GM12891 (cell line): ENCODE measurements at regions not wholly inside any gene's neighbourhood (a gene's known extent, or its start where the extent isn't known, plus 50 kb on each side); places are given as distances from the start of the nearest gene placed in this dataset.

Experiments used
- DNase-seq: peaks from one replicate; pipeline ENCODE4 v3.0.0; 2011; ENCODE audit warnings: low spot score; ENCODE audit not compliant: insufficient read length
- FAIRE-seq: peaks from 2 replicates; lab custom pipeline; 2011; peaks lifted over from hg19 to GRCh38; lab: Jason Lieb, UNC
- PAX5 ChIP-seq: IDR thresholded peaks from 2 replicates; pipeline ENCODE4 v1.6.1; 2011; ENCODE audit warnings: low read length, moderate library complexity, mild to moderate bottlenecking; ENCODE audit not compliant: insufficient read depth, severe bottlenecking
- POLR2A ChIP-seq: IDR thresholded peaks from 2 replicates; pipeline ENCODE4 v1.6.1; 2011; ENCODE audit warnings: low read depth, low read length, control low read depth
- POLR2AphosphoS5 ChIP-seq: IDR thresholded peaks from 2 replicates; pipeline ENCODE4 v1.6.1; 2011; ENCODE audit warnings: low read depth, low read length, control low read depth
- POU2F2 ChIP-seq: IDR thresholded peaks from 2 replicates; pipeline ENCODE4 v1.6.1; 2011; ENCODE audit warnings: low read depth, mild to moderate bottlenecking, control low read depth, low read length, moderate library complexity
- SPI1 ChIP-seq: IDR thresholded peaks from 2 replicates; pipeline ENCODE4 v1.6.1; 2011; ENCODE audit warnings: low read depth, low read length, control low read depth
- TAF1 ChIP-seq: IDR thresholded peaks from 2 replicates; pipeline ENCODE4 v1.6.1; 2011; ENCODE audit warnings: low read depth, low read length, control low read depth

DNA sequence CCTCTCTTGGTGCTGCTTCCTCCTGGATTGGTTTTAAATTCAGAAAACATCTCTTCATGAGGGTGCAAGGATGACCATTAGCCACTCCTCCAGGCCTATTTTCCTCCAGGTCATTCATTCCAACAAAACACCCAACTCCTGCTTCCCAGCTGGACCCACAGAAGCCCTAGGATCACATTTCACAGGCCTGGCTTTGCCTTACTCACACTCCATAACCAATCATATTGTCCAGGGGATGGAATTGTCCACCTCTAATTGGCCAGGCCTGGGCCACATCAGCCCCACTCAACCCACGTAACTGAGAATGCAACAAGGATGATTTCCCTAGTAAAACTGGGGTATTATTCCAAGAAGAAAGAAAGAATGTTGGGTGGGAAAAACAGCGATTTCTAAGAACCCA is 616.7 kb upstream of the SUCLG2 start:
- no peak for DNase-seq
- FAIRE-seq, result no peak
- no peak for TF ChIP-seq POLR2A
- TF ChIP-seq SPI1, result no peak
- TF ChIP-seq POLR2AphosphoS5, result no peak
- no peak for TF ChIP-seq POU2F2
- TF ChIP-seq TAF1, result no peak
- no peak for TF ChIP-seq PAX5

DNA sequence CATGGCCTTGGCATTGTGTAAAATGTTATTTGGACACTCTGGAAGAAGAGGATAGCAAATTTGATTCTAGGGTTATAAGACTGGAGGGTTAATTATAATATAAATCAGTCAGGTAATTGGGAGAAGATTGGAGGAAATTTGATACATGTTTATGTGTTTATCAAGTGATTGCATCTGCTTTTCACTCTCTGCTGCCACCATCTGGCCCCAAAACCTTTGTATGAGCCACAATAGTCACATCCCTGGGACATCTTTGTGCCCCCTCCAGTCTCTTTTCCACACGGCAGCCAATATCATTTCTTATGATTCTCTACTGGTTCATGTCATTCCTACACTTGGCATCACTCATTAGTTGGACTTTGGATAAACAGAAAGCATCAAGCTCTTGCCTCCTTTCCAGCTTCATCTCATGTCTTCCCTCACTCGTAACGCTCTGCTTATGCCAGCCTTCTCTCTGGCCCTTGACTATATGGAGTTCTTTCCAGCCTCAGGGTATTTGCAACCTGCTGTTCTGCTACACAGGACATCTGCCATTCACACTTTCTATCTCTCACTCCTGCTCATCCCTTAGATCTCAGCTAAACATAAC is 602.3 kb upstream of the SUCLG2 start:
- FAIRE-seq (no peak), DNase-seq (no peak)
- TF ChIP-seq POU2F2 (no peak), SPI1 (no peak), PAX5 (no peak), POLR2A (no peak), TAF1 (no peak), POLR2AphosphoS5 (no peak)

DNA sequence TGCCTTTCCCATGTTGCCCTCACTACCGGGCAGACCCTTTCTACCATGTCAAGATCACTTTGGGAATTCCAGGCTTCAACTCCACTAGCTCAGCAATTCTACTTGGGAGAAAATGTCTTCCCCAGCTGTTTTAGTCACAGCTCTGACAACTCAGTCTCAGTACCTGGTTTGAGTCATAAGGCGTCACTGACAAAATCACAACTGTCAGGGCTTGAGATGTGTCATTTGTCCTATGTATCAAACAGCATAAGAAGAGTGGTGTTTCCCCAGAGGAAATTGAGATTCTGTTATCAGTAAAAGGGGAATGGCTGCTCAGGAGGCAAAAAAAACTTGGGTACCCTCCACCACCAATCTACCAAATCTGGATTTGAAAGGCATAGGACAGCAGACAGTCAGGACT is 594.9 kb upstream of the SUCLG2 start:
- TF ChIP-seq TAF1, result no peak
- no peak for TF ChIP-seq POLR2A
- TF ChIP-seq PAX5, result no peak
- TF ChIP-seq POU2F2, result no peak
- no peak for TF ChIP-seq POLR2AphosphoS5
- TF ChIP-seq SPI1, result no peak
- DNase-seq (no peak), FAIRE-seq (no peak)

DNA sequence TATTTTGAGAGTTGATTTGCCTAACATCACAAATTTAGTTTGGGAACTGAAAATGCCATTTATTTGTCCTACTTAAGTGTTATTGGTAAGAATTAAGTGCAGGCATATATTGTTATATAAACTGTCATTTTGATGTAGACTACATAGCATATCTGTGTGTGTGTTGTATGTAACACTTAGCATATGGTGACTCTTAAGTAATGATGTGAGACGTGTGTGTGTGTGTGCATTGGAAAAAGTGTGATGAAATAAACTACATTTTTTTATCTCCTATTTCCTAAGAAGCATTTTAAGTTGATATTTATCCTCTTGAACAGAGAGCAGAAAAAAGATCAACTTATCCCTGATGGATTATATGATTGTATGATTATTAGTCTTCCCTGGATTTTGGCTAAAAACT is 588.2 kb upstream of the SUCLG2 start:
- TF ChIP-seq POLR2AphosphoS5, result no peak
- no peak for DNase-seq
- FAIRE-seq, result no peak

DNA sequence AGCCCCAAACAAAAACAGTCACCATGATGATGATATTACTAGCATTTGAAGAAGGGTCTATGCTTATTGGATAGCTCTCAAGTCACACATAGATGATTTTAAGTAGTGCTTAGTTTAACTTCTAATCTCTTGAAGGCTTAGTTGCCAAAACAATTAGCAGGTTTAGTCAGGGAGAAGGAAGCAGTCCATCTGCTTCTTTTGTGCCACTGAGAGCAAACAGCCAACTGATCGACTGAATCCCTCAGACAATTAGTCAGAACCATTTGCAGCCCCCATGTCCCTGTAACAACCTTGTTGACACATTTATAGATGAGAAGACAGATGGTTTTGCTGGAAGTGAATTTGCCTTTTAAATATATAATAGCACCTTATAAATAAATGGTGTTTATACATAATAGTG is 585.1 kb upstream of the SUCLG2 start:
- FAIRE-seq, result no peak
- TF ChIP-seq POLR2AphosphoS5, result no peak
- no peak for TF ChIP-seq TAF1
- no peak for TF ChIP-seq PAX5
- TF ChIP-seq SPI1, result no peak
- no peak for TF ChIP-seq POU2F2
- no peak for TF ChIP-seq POLR2A
- DNase-seq, result no peak

DNA sequence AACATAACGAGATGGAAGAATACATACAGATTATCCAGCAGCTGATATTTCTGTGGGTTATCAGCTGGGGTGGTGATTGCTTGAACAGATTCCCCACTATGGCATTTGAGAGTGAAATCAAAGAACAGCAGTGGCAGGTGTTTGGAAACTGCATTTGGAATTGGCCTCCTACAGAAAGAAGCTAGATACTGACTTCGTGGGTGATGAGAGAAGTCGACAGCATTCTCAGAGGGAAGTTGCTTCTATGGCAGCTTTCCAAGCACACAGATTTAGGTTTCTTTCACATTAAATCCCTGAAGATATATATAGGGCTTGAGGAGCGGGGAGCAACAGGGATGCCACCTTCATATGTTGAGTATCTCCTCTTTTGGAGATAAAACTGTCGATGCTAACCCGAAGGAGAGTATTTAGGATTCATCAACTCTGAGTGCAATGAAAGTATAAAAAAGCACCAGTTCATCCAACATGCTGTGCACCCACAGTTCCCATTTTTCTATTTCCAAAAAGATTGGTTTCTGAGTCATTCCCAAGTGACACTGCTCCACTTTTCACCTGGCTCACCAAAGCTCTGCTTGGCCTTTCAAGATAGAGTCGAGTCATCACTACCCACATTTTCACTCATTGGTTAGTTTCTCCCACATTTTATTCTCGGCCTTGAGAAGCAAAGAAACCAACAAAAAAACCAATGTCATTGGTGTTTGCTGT is 579.8 kb upstream of the SUCLG2 start:
- no peak for TF ChIP-seq POU2F2
- no peak for TF ChIP-seq PAX5
- no peak for TF ChIP-seq POLR2A
- no peak for TF ChIP-seq TAF1
- no peak for TF ChIP-seq POLR2AphosphoS5
- no peak for TF ChIP-seq SPI1
- DNase-seq (no peak), FAIRE-seq (no peak)

DNA sequence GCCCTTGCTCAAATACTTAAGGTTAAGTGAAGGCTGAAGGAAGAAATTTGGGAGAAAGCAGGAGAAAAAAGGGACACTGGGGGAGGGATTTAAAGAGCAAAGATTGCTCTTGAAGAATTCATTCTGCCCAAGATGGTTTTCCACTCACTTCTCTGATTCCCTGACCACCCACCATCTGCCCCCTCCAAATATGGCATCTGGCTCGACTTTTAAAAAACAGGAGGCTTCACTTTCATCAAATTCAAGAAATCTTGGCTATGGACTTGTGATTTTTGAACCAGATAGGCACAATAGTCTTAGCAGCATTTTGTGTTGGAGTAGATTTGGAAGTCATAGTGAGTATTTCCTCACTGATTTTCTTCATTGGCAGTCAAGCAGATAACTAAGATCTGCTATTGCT is 574.4 kb upstream of the SUCLG2 start:
- FAIRE-seq (no peak), DNase-seq (no peak)
- TF ChIP-seq SPI1 (no peak), POLR2AphosphoS5 (no peak), POU2F2 (no peak), TAF1 (no peak), PAX5 (no peak), POLR2A (no peak)

DNA sequence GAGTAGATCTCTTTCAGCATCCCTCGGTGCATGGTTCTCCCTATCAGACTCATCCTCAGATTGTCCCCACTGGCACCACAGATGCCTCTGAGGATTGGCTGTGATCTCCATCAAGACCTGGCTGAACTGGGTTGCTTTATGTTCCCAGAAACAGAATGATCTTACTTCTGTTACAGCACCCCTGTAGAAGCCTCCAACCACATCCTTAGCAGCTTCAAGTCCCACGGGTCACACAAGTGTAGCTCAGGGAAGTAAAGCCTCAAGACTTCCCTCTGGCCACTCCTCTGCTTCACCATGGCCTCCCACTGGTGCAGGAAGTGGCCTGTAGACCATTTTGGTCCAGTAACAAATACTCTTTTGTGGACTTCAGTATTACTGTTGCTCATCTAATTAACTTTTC is 566.4 kb upstream of the SUCLG2 start:
- FAIRE-seq (no peak), DNase-seq (no peak)
- TF ChIP-seq POLR2A (no peak), TAF1 (no peak), PAX5 (no peak), SPI1 (no peak), POU2F2 (no peak), POLR2AphosphoS5 (no peak)

DNA sequence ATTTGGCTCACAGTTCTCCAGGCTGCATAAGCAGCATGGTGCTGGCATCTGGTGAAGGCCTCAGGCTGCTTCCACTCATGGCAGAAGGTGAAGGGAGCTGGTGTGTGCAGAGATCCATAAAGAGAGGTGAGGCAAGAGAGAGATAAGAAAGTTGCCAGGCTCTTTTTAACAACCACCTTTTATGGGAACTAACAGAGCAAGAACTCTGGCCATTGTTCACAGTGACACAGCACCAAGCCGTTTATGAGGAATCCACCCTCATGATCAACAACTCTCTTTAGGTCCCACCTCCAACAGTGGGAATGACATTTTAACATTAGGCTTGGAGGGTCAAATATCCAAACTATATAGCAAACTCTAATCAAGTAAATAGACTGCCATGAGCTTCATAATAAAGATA is 557.2 kb upstream of the SUCLG2 start:
- TF ChIP-seq POLR2A (no peak), TAF1 (no peak), SPI1 (no peak), POU2F2 (no peak), POLR2AphosphoS5 (no peak), PAX5 (no peak)
- no peak for FAIRE-seq
- no peak for DNase-seq

DNA sequence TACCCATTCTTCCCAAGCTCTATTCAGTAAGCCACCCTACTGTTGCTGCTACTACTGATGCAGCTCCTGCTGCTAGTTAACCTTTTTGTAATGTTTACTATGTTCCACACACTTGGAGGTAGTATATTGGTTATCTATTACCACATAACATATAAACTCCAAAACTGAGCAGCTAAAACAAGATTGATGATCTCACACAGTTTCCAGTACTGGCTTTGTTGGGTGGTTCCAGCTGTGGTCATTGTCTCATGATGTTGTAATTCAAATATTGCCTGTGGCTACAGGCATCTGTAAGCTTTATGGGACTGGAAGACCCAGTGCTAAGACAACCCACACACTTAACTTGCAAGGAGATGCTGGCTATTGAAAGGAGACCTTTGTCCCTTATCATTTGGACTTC is 556.2 kb upstream of the SUCLG2 start:
- FAIRE-seq, result no peak

More for the DNA sequence above, 556.2 kb upstream of the SUCLG2 start:
- DNase-seq, result no peak
- no peak for TF ChIP-seq POLR2A
- no peak for TF ChIP-seq TAF1
- no peak for TF ChIP-seq PAX5
- TF ChIP-seq SPI1, result no peak
- TF ChIP-seq POLR2AphosphoS5, result no peak
- TF ChIP-seq POU2F2, result no peak
